ENCODE measurements at regions not wholly inside any gene's neighbourhood (a gene's known extent, or its start where the extent isn't known, plus 50 kb on each side); places are given as distances from the start of the nearest gene placed in this dataset.

DNA sequence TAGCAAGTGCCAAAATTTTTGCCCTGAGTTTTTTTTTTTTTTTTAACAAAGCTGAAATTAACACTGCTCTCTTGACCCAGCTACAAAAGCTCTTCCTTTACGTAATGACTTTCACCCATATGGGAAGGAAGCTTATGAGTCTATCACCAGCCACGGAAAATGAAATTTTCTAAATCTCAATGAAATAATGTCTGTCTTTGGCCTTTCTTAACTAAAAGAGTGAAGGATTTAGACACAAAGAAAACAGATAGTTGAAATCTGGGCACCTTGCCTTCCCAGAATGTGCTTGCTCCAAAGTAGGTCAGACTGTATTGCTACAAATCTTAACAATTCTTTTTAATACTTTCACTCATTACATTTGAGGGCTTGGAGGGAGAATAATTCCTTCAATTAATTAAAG, 180.8 kb upstream of the MGAT5 start:
- TF ChIP-seq, protein P1, sequence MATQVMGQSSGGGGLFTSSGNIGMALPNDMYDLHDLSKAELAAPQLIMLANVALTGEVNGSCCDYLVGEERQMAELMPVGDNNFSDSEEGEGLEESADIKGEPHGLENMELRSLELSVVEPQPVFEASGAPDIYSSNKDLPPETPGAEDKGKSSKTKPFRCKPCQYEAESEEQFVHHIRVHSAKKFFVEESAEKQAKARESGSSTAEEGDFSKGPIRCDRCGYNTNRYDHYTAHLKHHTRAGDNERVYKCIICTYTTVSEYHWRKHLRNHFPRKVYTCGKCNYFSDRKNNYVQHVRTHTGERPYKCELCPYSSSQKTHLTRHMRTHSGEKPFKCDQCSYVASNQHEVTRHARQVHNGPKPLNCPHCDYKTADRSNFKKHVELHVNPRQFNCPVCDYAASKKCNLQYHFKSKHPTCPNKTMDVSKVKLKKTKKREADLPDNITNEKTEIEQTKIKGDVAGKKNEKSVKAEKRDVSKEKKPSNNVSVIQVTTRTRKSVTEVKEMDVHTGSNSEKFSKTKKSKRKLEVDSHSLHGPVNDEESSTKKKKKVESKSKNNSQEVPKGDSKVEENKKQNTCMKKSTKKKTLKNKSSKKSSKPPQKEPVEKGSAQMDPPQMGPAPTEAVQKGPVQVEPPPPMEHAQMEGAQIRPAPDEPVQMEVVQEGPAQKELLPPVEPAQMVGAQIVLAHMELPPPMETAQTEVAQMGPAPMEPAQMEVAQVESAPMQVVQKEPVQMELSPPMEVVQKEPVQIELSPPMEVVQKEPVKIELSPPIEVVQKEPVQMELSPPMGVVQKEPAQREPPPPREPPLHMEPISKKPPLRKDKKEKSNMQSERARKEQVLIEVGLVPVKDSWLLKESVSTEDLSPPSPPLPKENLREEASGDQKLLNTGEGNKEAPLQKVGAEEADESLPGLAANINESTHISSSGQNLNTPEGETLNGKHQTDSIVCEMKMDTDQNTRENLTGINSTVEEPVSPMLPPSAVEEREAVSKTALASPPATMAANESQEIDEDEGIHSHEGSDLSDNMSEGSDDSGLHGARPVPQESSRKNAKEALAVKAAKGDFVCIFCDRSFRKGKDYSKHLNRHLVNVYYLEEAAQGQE (IDR thresholded peaks at IDR 0.05; ENCODE audit: borderline replicate concordance) = no peak
- no peak for TF ChIP-seq RAD21 (conservative IDR thresholded peaks at IDR 0.05)
